ENCODE measurements at regions not wholly inside any gene's neighbourhood (a gene's known extent, or its start where the extent isn't known, plus 50 kb on each side); places are given as distances from the start of the nearest gene placed in this dataset.

GRCh38 chr3:17946619-17947018 is 204.2 kb upstream of the TBC1D5 start:
- no peak for DNase-seq (ENCODE audit: low read depth)

- DNase-seq (ENCODE audit: low read depth) = no peak
These were observed 203.5 kb upstream of the TBC1D5 start for GRCh38 chr3:17945799-17946399.

DNA sequence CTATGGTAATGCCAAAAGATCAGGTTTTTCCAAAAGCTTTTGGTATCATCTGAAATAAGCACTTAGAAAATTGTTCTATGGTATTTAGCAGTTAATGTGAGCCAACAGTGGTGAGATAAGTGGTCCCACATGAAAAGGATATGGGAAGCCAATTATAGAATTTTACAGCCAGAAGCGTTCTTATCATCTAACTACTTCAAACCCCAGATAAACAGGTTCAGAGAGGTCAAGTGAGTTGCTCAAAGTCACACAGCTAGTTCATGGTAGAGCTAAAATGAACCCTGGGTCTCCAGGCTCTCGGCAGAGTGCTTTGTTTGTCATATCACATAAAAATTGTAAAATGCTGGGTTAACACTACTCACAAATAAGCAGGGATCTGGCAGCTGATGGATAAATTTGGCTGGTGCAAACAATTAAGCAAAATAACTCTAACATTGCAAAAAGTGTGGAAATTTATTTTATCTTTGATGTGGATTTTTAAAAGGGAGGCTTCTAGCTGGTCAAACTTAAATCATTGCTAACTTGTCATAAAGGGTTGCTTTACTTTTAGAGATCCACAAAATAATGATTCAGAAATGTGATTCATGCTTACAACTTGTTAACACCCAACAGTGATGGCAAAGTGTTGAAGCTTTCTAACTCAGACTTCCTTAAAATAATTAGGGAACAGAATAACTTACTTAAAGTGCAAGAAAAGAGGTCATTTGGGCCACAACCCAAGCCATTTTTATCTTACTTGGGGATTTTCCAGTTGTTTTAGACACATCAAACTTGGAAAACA is 202.8 kb upstream of the TBC1D5 start:
- DNase-seq (ENCODE audit: low read depth) = no peak

DNA sequence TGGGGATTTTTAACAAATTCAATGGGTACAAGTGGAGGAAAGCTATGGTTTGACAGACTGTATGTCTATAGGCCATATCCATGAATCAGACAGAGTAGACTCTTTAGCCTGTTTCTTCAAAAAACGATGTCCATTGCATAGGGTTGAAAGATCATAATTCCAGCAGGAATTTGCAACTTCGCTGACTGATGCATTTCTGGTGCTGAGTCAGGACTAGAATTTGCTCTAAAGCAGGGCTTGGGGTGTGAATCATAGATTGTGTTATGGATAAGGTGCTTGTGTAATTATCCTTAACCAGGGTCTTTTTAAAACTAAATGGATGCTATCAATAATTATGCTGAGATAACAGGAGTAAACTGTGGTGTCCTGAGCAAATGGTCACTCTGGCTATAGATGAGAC is 200.4 kb upstream of the TBC1D5 start:
- peak; percentile 78 for DNase-seq (ENCODE audit: low read depth)

- no peak for DNase-seq (ENCODE audit: low read depth)
These were observed 199.3 kb upstream of the TBC1D5 start for GRCh38 chr3:17941766-17942165.

- DNase-seq (ENCODE audit: low read depth) = no peak
These were observed 198.7 kb upstream of the TBC1D5 start for GRCh38 chr3:17941152-17941551.

GRCh38 chr3:17939157-17939556 is 196.7 kb upstream of the TBC1D5 start:
- no peak for DNase-seq (ENCODE audit: low read depth)

GRCh38 chr3:17938313-17938712 is 195.9 kb upstream of the TBC1D5 start:
- no peak for DNase-seq (ENCODE audit: low read depth)

GRCh38 chr3:17936736-17937480 is 194.5 kb upstream of the TBC1D5 start:
- DNase-seq (ENCODE audit: low read depth) = no peak

DNA sequence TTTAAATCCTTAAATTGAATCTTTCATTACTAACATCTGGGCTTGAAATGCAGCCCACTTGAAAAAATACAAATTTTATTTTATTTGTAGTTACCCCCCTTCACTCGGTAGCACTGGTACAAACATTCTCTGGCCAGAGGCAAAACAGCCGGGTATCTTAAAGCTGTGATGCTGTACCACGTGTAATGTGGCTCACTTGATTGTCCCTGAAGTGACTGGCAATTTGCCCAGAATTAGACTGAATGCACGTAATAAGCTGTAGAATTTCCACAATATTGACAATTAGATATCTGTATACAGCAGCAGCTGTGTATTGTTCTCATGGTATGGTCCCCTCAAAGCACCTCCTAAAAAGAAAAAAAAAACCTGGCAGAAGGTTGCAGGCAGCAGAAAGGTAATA is 192.8 kb upstream of the TBC1D5 start:
- DNase-seq (ENCODE audit: low read depth) = no peak

DNA sequence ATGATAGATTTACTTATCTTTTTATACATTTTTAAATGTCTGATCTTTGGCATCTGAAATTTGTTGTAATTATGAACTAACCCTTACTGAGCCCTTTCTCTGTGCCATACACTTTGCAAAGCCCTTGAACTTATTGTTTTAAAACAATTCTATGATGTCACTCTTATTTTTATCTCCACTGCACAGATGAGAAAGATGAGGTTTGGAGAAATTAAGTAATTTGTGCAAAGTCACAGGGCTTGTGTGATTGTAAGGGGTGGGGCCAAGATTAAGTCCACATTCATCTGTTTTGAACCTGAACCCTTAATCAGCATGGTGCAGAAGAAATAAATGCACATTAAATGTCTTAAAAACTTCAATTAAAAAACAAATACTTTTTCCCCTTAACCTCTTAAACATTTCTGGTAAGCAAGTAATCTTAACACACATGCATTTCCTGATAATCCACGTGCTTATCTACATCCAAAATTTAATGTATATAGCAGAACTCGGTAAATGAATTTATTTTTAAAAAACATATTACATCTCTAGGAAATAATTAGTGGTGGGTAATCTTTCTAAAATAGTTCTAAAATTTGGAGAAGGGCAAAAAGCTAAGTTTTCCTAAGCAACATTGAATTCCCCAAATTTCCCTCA is 189.8 kb upstream of the TBC1D5 start:
- no peak for DNase-seq (ENCODE audit: low read depth)

- DNase-seq (ENCODE audit: low read depth) = no peak
These were observed 188.7 kb upstream of the TBC1D5 start for GRCh38 chr3:17931131-17931530.

GRCh38 chr3:17928502-17929145 is 186.2 kb upstream of the TBC1D5 start:
- DNase-seq (ENCODE audit: low read depth) = no peak

- DNase-seq (ENCODE audit: low read depth) = no peak
These were observed 184.6 kb upstream of the TBC1D5 start for GRCh38 chr3:17927036-17927435.

- DNase-seq (ENCODE audit: low read depth) = peak; percentile 36
These were observed 172.9 kb upstream of the TBC1D5 start for GRCh38 chr3:17915341-17915740.

GRCh38 chr3:17913359-17913758 is 170.9 kb upstream of the TBC1D5 start:
- no peak for DNase-seq (ENCODE audit: low read depth)

GRCh38 chr3:17911986-17912760 is 169.7 kb upstream of the TBC1D5 start:
- DNase-seq (ENCODE audit: low read depth) = no peak

DNA sequence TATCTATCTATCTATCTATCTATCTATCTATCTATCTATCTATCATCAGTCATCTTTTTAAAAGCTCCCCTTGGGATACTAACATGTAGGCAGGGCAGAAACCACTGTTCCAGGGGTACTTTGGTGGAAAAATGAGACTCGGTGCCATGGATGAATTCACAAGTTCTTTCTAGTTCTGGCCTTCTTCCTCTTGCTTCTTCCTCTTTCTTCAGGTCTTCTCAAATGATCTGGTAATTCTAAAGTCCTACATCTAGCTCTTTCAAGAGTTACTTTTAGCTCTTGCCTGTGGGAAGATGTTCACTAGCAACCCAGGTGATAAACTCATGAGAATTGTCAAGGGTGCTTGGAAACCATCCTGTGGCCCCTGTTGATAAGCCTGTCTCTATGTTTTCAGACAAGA is 168.5 kb upstream of the TBC1D5 start:
- DNase-seq (ENCODE audit: low read depth) = no peak

DNA sequence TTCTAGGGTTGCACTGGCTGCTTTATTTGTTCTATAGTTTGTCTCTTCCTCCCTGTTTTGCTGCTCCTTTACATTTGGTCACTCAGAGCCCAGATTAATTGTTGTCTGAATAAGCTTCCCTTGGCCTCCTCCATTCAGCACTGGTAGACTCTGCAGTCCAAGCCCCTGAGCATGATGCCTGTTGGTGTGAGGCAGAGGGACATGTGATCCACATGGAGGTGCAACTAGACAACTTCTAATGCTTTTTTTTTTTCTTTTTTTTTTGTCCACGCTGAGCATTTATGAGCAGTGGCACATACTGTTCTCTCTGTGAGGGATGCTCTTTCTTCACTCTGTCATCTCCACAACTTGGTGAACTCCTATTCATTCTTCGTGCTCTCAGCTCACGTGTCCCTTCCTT is 167.3 kb upstream of the TBC1D5 start:
- no peak for DNase-seq (ENCODE audit: low read depth)

DNA sequence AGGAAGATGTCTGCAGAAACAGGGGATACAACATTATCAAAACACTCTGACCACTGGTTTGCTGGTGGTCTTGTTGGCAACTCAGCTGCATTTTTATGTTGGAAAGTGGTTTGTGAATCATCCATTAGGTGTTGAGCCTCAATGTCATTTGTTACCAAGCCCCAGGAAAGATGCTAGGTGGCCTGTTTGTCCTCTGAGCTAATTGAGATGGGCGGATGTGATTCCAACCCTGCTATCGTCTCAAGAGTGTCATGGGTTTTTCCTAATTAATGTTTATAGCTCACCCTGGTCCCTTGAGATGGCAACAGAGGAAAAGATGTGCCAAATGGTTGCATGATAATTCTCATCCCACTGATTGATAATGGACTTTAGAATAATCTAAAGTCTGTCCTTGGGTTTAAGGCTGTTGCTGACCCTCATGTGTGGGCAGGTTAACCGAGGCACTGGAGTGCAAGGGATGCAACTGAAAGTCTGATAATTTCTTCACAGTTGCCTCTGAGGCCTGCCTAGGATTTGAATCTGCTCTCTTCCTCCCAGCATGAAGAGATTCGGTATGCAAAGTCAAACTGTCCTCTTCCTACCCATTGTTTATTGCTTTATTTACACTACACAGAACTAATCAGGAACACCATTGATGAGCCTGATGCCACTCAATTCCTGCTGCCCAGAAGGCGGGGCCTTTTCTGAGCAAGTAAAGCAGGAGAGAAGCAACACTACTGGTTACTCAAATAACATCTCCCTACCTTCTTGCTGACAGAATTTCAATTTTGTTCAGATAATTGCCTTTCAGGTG is 166.2 kb upstream of the TBC1D5 start:
- no peak for DNase-seq (ENCODE audit: low read depth)

GRCh38 chr3:17905996-17906395 is 163.6 kb upstream of the TBC1D5 start:
- no peak for DNase-seq (ENCODE audit: low read depth)

All from HS-27A (cell line).